ENCODE measurements at regions not wholly inside any gene's neighbourhood (a gene's known extent, or its start where the extent isn't known, plus 50 kb on each side); places are given as distances from the start of the nearest gene placed in this dataset.

DNA sequence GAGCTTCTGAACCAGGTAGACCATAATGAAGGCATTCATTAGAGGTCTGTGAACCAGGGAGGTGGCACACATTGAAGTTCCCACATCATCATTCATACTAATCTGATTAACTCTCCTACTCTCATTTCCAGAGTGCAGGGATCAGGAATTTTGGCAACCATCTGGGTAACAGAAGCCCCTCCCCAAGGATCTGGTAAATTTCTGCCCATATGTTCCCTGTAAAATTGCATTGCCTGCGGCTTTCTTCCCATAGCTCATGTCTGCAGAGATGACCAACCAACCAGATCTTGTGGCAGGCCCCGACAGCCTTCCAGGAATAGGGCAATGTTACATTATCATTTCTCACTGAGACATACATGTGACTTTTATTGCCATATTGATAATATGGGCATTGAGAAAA is 111.4 kb upstream of the CHL1 start:
- peaks cover 2% of the 10 kb centered on the region for H3K36me3 Mint-ChIP-seq (ENCODE audit: insufficient read depth)
- peaks cover 6% of the 10 kb centered on the region for H3K9me3 Mint-ChIP-seq
- no peaks in the 10 kb centered on the region for H3K27me3 Mint-ChIP-seq

DNA sequence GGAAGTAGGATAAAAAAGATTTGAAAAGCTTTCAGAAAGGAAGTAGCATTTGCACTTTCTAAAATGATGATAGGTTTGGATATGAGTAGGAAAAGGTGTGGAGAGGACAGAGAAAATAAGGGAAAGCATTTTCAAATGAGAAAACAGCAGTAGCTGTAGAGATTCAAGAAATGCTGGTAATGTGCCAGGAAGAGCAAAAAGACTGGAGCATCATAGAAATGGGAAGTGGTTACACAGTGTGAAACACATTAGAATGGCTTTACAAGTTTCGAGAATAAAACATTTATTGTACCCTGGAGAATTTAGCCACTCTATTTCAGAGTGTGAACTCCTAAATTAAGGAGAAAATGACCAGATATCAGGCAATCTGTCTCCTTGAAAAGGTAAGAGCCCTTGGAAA is 108.3 kb upstream of the CHL1 start:
- H3K27me3 Mint-ChIP-seq, result no peaks in the 10 kb centered on the region
- peaks cover 2% of the 10 kb centered on the region for H3K36me3 Mint-ChIP-seq (ENCODE audit: insufficient read depth)
- H3K9me3 Mint-ChIP-seq, result no peaks in the 10 kb centered on the region
- H3K4me1 Mint-ChIP-seq, result no peaks in the 10 kb centered on the region
- no peak for DNase-seq (ENCODE audit: low spot score in 2 of 2)
- H3K27ac Mint-ChIP-seq (ENCODE audit: low read depth), result no peak overlapping the region
- ATAC-seq (replicated peaks; ENCODE audit: extremely low read depth, poor library complexity, severe bottlenecking), result no peak
- no peak overlapping the region for H3K4me3 Mint-ChIP-seq

More for the DNA sequence above, 111.4 kb upstream of the CHL1 start:
- ATAC-seq (replicated peaks; ENCODE audit: extremely low read depth, poor library complexity, severe bottlenecking), result no peak
- Mint-ChIP-seq H3K4me3 (no peak overlapping the region), H3K27ac (ENCODE audit: low read depth) (no peak overlapping the region), H3K4me1 (no peaks in the 10 kb centered on the region)
- DNase-seq (ENCODE audit: low spot score in 2 of 2), result no peak

DNA sequence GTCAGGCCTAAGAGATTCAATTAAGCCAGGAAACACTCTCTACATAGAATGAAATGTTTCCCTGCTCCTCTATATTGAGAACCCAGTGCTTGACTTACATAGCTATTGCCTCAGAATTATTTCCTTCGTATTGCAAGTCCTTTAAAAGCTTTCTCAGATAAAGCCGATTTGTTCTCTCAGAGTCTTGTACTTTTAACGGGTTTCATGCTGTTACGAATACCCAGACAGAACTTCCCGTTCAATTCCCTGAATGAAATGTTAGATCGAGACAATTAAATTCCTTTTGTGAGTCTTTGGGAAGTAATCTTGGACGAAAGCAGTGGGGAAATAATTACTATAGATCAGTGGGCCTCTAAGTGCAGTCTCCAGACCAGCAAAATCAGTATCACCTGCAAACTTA is 102.8 kb upstream of the CHL1 start:
- H3K27me3 Mint-ChIP-seq, result no peaks in the 10 kb centered on the region
- no peak overlapping the region for H3K27ac Mint-ChIP-seq (ENCODE audit: low read depth)
- no peaks in the 10 kb centered on the region for H3K36me3 Mint-ChIP-seq (ENCODE audit: insufficient read depth)
- no peaks in the 10 kb centered on the region for H3K4me1 Mint-ChIP-seq
- ATAC-seq (replicated peaks; ENCODE audit: extremely low read depth, poor library complexity, severe bottlenecking), result no peak
- DNase-seq (ENCODE audit: low spot score in 2 of 2), result no peak
- peaks cover 6% of the 10 kb centered on the region for H3K9me3 Mint-ChIP-seq
- H3K4me3 Mint-ChIP-seq, result no peak overlapping the region

DNA sequence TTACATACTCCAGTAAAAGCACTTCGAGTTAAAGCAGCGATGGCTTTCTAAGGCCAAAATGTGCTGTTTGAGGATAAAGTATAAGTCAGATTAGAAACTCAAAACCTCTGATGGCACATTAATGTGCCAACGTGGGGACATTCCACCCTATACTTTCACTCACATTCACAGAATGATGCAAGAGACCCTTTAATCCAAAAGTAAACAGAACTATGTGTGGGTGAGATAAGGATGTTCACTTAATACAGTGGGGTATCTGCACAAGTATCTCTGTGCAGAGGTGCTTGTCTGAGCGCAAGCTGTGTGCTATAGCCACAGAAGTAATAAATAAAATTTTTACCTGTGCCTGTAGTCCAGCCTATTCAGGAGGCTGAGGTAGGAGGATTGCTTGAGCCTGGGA is 100.3 kb upstream of the CHL1 start:
- DNase-seq (ENCODE audit: low spot score in 2 of 2), result no peak
- Mint-ChIP-seq H3K36me3 (ENCODE audit: insufficient read depth) (no peaks in the 10 kb centered on the region), H3K9me3 (peaks cover 6% of the 10 kb centered on the region), H3K4me1 (no peaks in the 10 kb centered on the region), H3K27ac (ENCODE audit: low read depth) (no peak overlapping the region), H3K27me3 (no peaks in the 10 kb centered on the region), H3K4me3 (no peak overlapping the region)
- no peak for ATAC-seq (replicated peaks; ENCODE audit: extremely low read depth, poor library complexity, severe bottlenecking)

DNA sequence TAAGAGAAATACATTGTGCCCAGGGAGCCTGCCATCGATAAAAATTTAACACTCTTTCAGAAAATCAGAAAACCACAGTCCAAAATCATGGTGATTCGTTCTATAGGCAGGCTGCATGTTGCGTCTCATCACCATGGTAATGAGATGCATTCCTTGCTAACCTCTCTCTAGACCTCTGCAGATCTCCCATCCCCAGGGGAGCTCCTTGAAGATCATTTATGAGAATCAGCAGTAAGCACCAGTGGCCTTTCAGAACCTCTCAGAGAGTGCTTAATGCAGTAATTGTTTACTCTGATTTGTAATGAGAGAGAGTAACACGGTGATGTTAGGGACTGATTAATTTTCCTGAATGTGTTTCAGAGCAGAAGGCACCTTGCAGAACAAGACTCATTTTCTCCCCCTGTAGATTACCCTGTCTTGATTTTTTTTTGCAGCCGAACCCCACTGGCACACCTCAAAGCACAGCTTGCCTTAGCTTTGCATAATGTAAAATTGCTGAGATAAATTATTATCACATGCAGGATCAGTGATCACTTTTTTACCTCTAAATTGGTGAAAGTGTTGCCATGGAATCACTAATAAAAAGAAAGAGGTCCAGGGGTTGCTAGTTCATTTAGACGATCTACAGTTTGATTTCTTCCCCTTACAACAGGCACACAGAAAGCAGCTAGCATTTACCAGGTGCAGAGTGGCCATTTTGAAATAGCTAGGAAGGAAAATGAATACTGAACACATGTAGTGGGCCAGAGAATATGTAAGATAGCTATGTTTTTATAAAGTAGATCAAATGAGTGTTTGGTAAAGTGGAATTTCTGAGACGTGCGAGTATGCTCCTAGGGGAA is 98.9 kb upstream of the CHL1 start:
- peaks cover 6% of the 10 kb centered on the region for H3K9me3 Mint-ChIP-seq
- no peaks in the 10 kb centered on the region for H3K36me3 Mint-ChIP-seq (ENCODE audit: insufficient read depth)
- no peak overlapping the region for H3K27ac Mint-ChIP-seq (ENCODE audit: low read depth)
- no peaks in the 10 kb centered on the region for H3K4me1 Mint-ChIP-seq
- ATAC-seq (replicated peaks; ENCODE audit: extremely low read depth, poor library complexity, severe bottlenecking), result no peak
- H3K27me3 Mint-ChIP-seq, result no peaks in the 10 kb centered on the region
- no peak for DNase-seq (ENCODE audit: low spot score in 2 of 2)
- no peak overlapping the region for H3K4me3 Mint-ChIP-seq

GRCh38 chr3:98259-98654 is 98.3 kb upstream of the CHL1 start:
- Mint-ChIP-seq H3K27ac (ENCODE audit: low read depth) (no peak overlapping the region), H3K9me3 (peaks cover 6% of the 10 kb centered on the region), H3K4me3 (no peak overlapping the region), H3K36me3 (ENCODE audit: insufficient read depth) (no peaks in the 10 kb centered on the region), H3K4me1 (no peaks in the 10 kb centered on the region), H3K27me3 (no peaks in the 10 kb centered on the region)
- DNase-seq (ENCODE audit: low spot score in 2 of 2), result no peak
- no peak for ATAC-seq (replicated peaks; ENCODE audit: extremely low read depth, poor library complexity, severe bottlenecking)

- no peak overlapping the region for H3K27ac Mint-ChIP-seq (ENCODE audit: low read depth)
- no peak for DNase-seq (ENCODE audit: low spot score in 2 of 2)
- H3K36me3 Mint-ChIP-seq (ENCODE audit: insufficient read depth), result no peaks in the 10 kb centered on the region
- H3K4me1 Mint-ChIP-seq, result no peaks in the 10 kb centered on the region
- no peak overlapping the region for H3K4me3 Mint-ChIP-seq
- peaks cover 6% of the 10 kb centered on the region for H3K9me3 Mint-ChIP-seq
- no peak for ATAC-seq (replicated peaks; ENCODE audit: extremely low read depth, poor library complexity, severe bottlenecking)
- H3K27me3 Mint-ChIP-seq, result no peaks in the 10 kb centered on the region
Measured at GRCh38 chr3:99506-99905, 97.1 kb upstream of the CHL1 start.

GRCh38 chr3:102484-102883 is 94.1 kb upstream of the CHL1 start:
- H3K9me3 Mint-ChIP-seq, result no peaks in the 10 kb centered on the region

DNA sequence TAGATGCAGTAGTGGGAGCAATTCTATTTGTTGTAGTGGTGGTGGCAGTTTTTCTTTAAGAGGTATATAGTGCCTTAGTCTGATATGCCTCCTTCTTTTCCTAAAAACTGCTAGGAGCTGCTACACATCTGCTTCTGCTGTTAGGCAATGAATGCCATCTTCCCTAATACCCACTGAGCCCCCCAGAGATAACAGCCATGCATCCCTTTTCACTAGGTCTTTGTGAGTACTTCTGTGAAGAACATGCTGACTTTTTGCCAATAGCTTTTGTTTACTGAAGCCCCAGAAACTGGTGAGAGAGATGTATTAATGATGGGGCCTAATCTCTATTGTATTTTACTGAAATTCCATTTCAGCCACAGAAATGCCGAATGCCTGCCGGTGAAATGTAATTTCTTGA is 92.6 kb upstream of the CHL1 start:
- H3K27ac Mint-ChIP-seq (ENCODE audit: low read depth), result no peak overlapping the region
- H3K27me3 Mint-ChIP-seq, result no peaks in the 10 kb centered on the region
- no peak for DNase-seq (ENCODE audit: low spot score in 2 of 2)
- no peaks in the 10 kb centered on the region for H3K4me1 Mint-ChIP-seq
- H3K4me3 Mint-ChIP-seq, result no peak overlapping the region
- H3K36me3 Mint-ChIP-seq (ENCODE audit: insufficient read depth), result no peaks in the 10 kb centered on the region
- ATAC-seq (replicated peaks; ENCODE audit: extremely low read depth, poor library complexity, severe bottlenecking), result no peak
- no peaks in the 10 kb centered on the region for H3K9me3 Mint-ChIP-seq

More at GRCh38 chr3:102484-102883, 94.1 kb upstream of the CHL1 start:
- H3K4me3 Mint-ChIP-seq, result no peak overlapping the region
- no peak for DNase-seq (ENCODE audit: low spot score in 2 of 2)
- H3K27ac Mint-ChIP-seq (ENCODE audit: low read depth), result no peak overlapping the region
- H3K36me3 Mint-ChIP-seq (ENCODE audit: insufficient read depth), result no peaks in the 10 kb centered on the region
- H3K27me3 Mint-ChIP-seq, result no peaks in the 10 kb centered on the region
- H3K4me1 Mint-ChIP-seq, result no peaks in the 10 kb centered on the region
- no peak for ATAC-seq (replicated peaks; ENCODE audit: extremely low read depth, poor library complexity, severe bottlenecking)

GRCh38 chr3:105585-105984 is 91.0 kb upstream of the CHL1 start:
- no peaks in the 10 kb centered on the region for H3K9me3 Mint-ChIP-seq
- no peak overlapping the region for H3K27ac Mint-ChIP-seq (ENCODE audit: low read depth)
- DNase-seq (ENCODE audit: low spot score in 2 of 2) (no peak), ATAC-seq (replicated peaks; ENCODE audit: extremely low read depth, poor library complexity, severe bottlenecking) (no peak)
- H3K4me3 Mint-ChIP-seq, result no peak overlapping the region
- H3K36me3 Mint-ChIP-seq (ENCODE audit: insufficient read depth), result no peaks in the 10 kb centered on the region
- H3K4me1 Mint-ChIP-seq, result no peaks in the 10 kb centered on the region
- H3K27me3 Mint-ChIP-seq, result no peaks in the 10 kb centered on the region

GRCh38 chr3:106619-107018 is 89.9 kb upstream of the CHL1 start:
- no peaks in the 10 kb centered on the region for H3K9me3 Mint-ChIP-seq
- no peaks in the 10 kb centered on the region for H3K4me1 Mint-ChIP-seq
- ATAC-seq (replicated peaks; ENCODE audit: extremely low read depth, poor library complexity, severe bottlenecking), result no peak
- H3K27me3 Mint-ChIP-seq, result no peaks in the 10 kb centered on the region
- H3K27ac Mint-ChIP-seq (ENCODE audit: low read depth), result no peak overlapping the region
- no peaks in the 10 kb centered on the region for H3K36me3 Mint-ChIP-seq (ENCODE audit: insufficient read depth)
- H3K4me3 Mint-ChIP-seq, result no peak overlapping the region
- DNase-seq (ENCODE audit: low spot score in 2 of 2), result no peak

- Mint-ChIP-seq H3K27me3 (peaks cover 11% of the 10 kb centered on the region), H3K27ac (ENCODE audit: low read depth) (no peak overlapping the region), H3K9me3 (no peaks in the 10 kb centered on the region), H3K4me1 (no peaks in the 10 kb centered on the region), H3K36me3 (ENCODE audit: insufficient read depth) (no peaks in the 10 kb centered on the region), H3K4me3 (no peak overlapping the region)
- DNase-seq (ENCODE audit: low spot score in 2 of 2) (no peak), ATAC-seq (replicated peaks; ENCODE audit: extremely low read depth, poor library complexity, severe bottlenecking) (no peak)
Measured at GRCh38 chr3:111143-112069, 85.2 kb upstream of the CHL1 start.

DNA sequence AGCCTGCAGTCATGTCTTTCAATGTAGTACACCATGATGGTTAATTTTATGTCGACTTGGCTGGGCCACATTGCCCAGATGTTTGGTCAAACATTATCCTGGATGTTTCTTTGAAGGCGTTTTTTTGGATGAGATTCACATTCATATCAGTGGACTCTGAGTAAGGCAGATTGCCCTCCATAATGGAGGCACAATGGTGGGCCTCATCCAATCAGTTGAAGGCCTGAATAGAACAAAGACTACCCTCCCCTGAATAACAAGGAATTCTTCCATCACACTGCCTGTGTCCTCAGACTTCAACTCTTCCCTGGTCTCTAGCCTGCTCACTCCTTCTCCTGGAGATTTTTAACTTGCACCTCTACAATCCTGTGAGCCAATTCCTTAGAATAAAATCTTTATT is 83.8 kb upstream of the CHL1 start:
- no peak overlapping the region for H3K4me3 Mint-ChIP-seq
- ATAC-seq (replicated peaks; ENCODE audit: extremely low read depth, poor library complexity, severe bottlenecking) (no peak), DNase-seq (ENCODE audit: low spot score in 2 of 2) (no peak)
- H3K4me1 Mint-ChIP-seq, result no peaks in the 10 kb centered on the region
- no peak overlapping the region for H3K27ac Mint-ChIP-seq (ENCODE audit: low read depth)
- H3K27me3 Mint-ChIP-seq, result peaks cover 11% of the 10 kb centered on the region
- no peaks in the 10 kb centered on the region for H3K36me3 Mint-ChIP-seq (ENCODE audit: insufficient read depth)
- no peaks in the 10 kb centered on the region for H3K9me3 Mint-ChIP-seq

All from central memory CD8-positive, alpha-beta T cell (primary cell).